H9 (cell line): ENCODE measurements at regions not wholly inside any gene's neighbourhood (a gene's known extent, or its start where the extent isn't known, plus 50 kb on each side); places are given as distances from the start of the nearest gene placed in this dataset.

Source experiments
- DNase-seq: peaks from one replicate; pipeline ENCODE4 v3.0.0-alpha.2; 2017
- H2AFZ ChIP-seq: one replicate; pipeline ENCODE4 v1.6.1; 2013; ENCODE audit warnings: mild to moderate bottlenecking, low read length, control low read depth, moderate library complexity
- H2AK5ac ChIP-seq: 2 replicates; pipeline ENCODE4 v1.6.1; 2013; ENCODE audit warnings: low read length, control low read depth, mixed read lengths; ENCODE audit not compliant: insufficient read length
- H2BK120ac ChIP-seq: one replicate; pipeline ENCODE4 v1.6.1; 2013; ENCODE audit warnings: low read depth, mild to moderate bottlenecking, low read length, control low read depth, inconsistent platforms; ENCODE audit not compliant: poor library complexity, severe bottlenecking
- H2BK12ac ChIP-seq: 2 replicates; pipeline ENCODE4 v1.6.1; 2013; ENCODE audit warnings: low read length, control low read depth, mixed read lengths, low read depth; ENCODE audit not compliant: insufficient read length
- H2BK15ac ChIP-seq: 2 replicates; pipeline ENCODE4 v1.6.1; 2013; ENCODE audit warnings: low read depth, low read length, control low read depth
- H2BK20ac ChIP-seq: one replicate; pipeline ENCODE4 v1.6.1; 2013; ENCODE audit warnings: low read depth, mild to moderate bottlenecking, low read length, control low read depth, inconsistent platforms; ENCODE audit not compliant: poor library complexity, severe bottlenecking
- H2BK5ac ChIP-seq: 2 replicates; pipeline ENCODE4 v1.6.1; 2013; ENCODE audit warnings: low read length, control low read depth, mixed read lengths; ENCODE audit not compliant: insufficient read length
- H3K14ac ChIP-seq: 2 replicates; pipeline ENCODE4 v1.6.1; 2013; ENCODE audit warnings: low read length, control low read depth; ENCODE audit not compliant: insufficient read depth
- H3K18ac ChIP-seq: 2 replicates; pipeline ENCODE4 v1.6.1; 2013; ENCODE audit warnings: low read depth, mild to moderate bottlenecking, mixed read lengths, low read length, control low read depth; ENCODE audit not compliant: insufficient read length
- H3K23ac ChIP-seq: 2 replicates; pipeline ENCODE4 v1.6.1; 2013; ENCODE audit warnings: low read length, control low read depth, mixed read lengths, low read depth; ENCODE audit not compliant: insufficient read length
- H3K23me2 ChIP-seq: 2 replicates; pipeline ENCODE4 v1.6.1; 2013; ENCODE audit warnings: low read depth, mild to moderate bottlenecking, mixed read lengths, low read length, control low read depth; ENCODE audit not compliant: insufficient read length, poor library complexity, severe bottlenecking
- H3K27ac ChIP-seq: 2 replicates; pipeline ENCODE4 v1.5.1; 2013; ENCODE audit warnings: low read length, control low read depth, mixed read lengths, low read depth; ENCODE audit not compliant: insufficient read length
- H3K27me3 ChIP-seq: 2 replicates; pipeline ENCODE4 v1.6.1; 2013; ENCODE audit warnings: low read length, control low read depth, inconsistent platforms; ENCODE audit not compliant: insufficient read depth
- H3K4ac ChIP-seq: 2 replicates; pipeline ENCODE4 v1.6.1; 2013; ENCODE audit warnings: low read depth, mild to moderate bottlenecking, control low read depth, inconsistent platforms, low read length, moderate library complexity
- H3K4me1 ChIP-seq: 2 replicates; pipeline ENCODE4 v1.6.1; 2013; ENCODE audit warnings: low read length, control low read depth, inconsistent platforms; ENCODE audit not compliant: insufficient read depth
- H3K4me2 ChIP-seq: 2 replicates; pipeline ENCODE4 v1.6.1; 2013; ENCODE audit warnings: low read length, control low read depth, mixed read lengths; ENCODE audit not compliant: insufficient read length, insufficient read depth
- H3K56ac ChIP-seq: 2 replicates; pipeline ENCODE4 v1.6.1; 2013; ENCODE audit warnings: low read depth, mild to moderate bottlenecking, mixed read lengths, low read length, control low read depth; ENCODE audit not compliant: insufficient read length
- H3K79me1 ChIP-seq: 2 replicates; pipeline ENCODE4 v1.6.1; 2013; ENCODE audit warnings: low read depth, mild to moderate bottlenecking, moderate library complexity, low read length, control low read depth, inconsistent platforms; ENCODE audit not compliant: insufficient read depth, poor library complexity, severe bottlenecking
- H3K79me2 ChIP-seq: 2 replicates; pipeline ENCODE4 v1.6.1; 2013; ENCODE audit warnings: low read length, control low read depth, inconsistent platforms; ENCODE audit not compliant: insufficient read depth
- H3K9ac ChIP-seq: 2 replicates; pipeline ENCODE4 v1.6.1; 2013; ENCODE audit warnings: low read length, control low read depth, mixed read lengths; ENCODE audit not compliant: insufficient read length; ENCODE audit errors: extremely low read depth
- H3K9me3 ChIP-seq: one replicate; pipeline ENCODE4 v1.6.1; 2013; ENCODE audit warnings: low read depth, low read length, inconsistent platforms; ENCODE audit not compliant: control insufficient read depth
- H3T11ph ChIP-seq: one replicate; pipeline ENCODE4 v1.6.1; 2013; ENCODE audit warnings: mild to moderate bottlenecking, low read length, control low read depth, inconsistent platforms
- H4K20me1 ChIP-seq: one replicate; pipeline ENCODE4 v1.6.1; 2013; ENCODE audit not compliant: control insufficient read depth, insufficient read length, insufficient read depth
- H4K5ac ChIP-seq: 2 replicates; pipeline ENCODE4 v1.6.1; 2013; ENCODE audit warnings: low read depth, mild to moderate bottlenecking, mixed read lengths, low read length, control low read depth; ENCODE audit not compliant: insufficient read length
- H4K8ac ChIP-seq: replicated peaks from 2 replicates; pipeline ENCODE4 v1.6.1; 2013; ENCODE audit warnings: low read length, control low read depth, mixed read lengths, low read depth; ENCODE audit not compliant: insufficient read length
- H4K91ac ChIP-seq: 2 replicates; pipeline ENCODE4 v1.6.1; 2013; ENCODE audit warnings: low read depth, mild to moderate bottlenecking, moderate library complexity, mixed read lengths, low read length, control low read depth; ENCODE audit not compliant: insufficient read length
- H3K27ac Mint-ChIP-seq, 3 experiments: 2 replicates in 2 of 3; 3 replicates in 1 of 3; pipeline ENCODE4 v1.8.0; 2020 to 2021; ENCODE audit warnings: mixed read lengths in 3 of 3, mild to moderate bottlenecking in 1 of 3, moderate library complexity in 1 of 3
- H3K27me3 Mint-ChIP-seq: 2 replicates; pipeline ENCODE4 v1.8.0; 2021; ENCODE audit warnings: low read depth, mild to moderate bottlenecking, moderate library complexity, mixed read lengths
- H3K36me3 Mint-ChIP-seq, 3 experiments: 2 replicates in 2 of 3; 3 replicates in 1 of 3; pipeline ENCODE4 v1.8.0; 2020 to 2021; ENCODE audit warnings: low read depth in 3 of 3, mixed read lengths in 3 of 3; ENCODE audit not compliant: insufficient read depth in 1 of 3
- H3K4me1 Mint-ChIP-seq, 2 experiments: 2 replicates each; pipeline ENCODE4 v1.8.0; 2020; ENCODE audit warnings: mixed read lengths in 2 of 2
- H3K4me3 Mint-ChIP-seq, 2 experiments: 2 replicates in 1 of 2; 3 replicates in 1 of 2; pipeline ENCODE4 v1.8.0; 2020 to 2021; ENCODE audit warnings: mild to moderate bottlenecking in 2 of 2, mixed read lengths in 2 of 2, moderate library complexity in 1 of 2
- H3K9me3 Mint-ChIP-seq, 2 experiments: 2 replicates in 1 of 2; 3 replicates in 1 of 2; pipeline ENCODE4 v1.8.0; 2020; ENCODE audit warnings: mild to moderate bottlenecking in 2 of 2, mixed read lengths in 2 of 2, moderate library complexity in 1 of 2
- WGBS: extraction: QIAGEN DNeasy Blood & Tissue Kit; methylation state at CpG from one replicate; pipeline ENCODE4 v1.1.7; 2013; ENCODE audit warnings: missing lambda C conversion rate, low lambda C conversion rate, mixed read lengths; ENCODE audit not compliant: insufficient read length; ENCODE audit errors: extremely low coverage; 5-methylcytosine and 5-hydroxymethylcytosine counted together
- TF ChIP-seq, protein P1 (sequence below): fragments of 200-600 bp; sonication (generic); conservative IDR thresholded peaks from 3 replicates; pipeline ENCODE4 v1.8.0; 2021; ENCODE audit warnings: antibody characterized with exemption, mild to moderate bottlenecking

DNA sequence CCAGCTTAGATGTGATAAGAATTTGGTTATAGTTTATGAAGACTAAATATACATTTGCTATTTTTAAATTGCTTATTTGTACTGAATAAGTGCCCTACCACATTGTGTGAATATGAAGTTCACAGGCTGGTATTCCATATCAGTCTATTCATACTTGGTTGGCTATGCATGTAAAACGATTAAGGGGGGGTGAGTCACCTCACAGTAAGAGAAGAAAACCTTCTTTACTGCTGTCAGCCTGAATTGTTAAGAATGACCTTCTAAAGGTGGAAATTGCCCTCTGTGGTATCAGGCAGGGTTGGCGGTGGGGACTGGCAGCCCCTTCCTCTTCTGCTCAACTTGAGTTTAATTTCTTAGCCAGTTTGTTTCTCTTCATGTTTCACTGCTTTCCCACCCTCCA, 127.0 kb upstream of the RPS23 start:
- H3K36me3 Mint-ChIP-seq: peaks cover 7 to 22% (median 8%) of the 10 kb centered on the region in 3 experiments; a peak in 6 of 7 replicates
- no CpG with 5 or more reads among the region's 2 CpGs for WGBS
- Histone ChIP-seq H4K20me1 (no peaks in the 10 kb centered on the region), H2BK120ac (no peak overlapping the region), H2AFZ (no peak overlapping the region), H3K4me2 (no peak overlapping the region), H2BK12ac (no peak overlapping the region), H3K79me1 (no peaks in the 10 kb centered on the region), H3K9ac (no peak overlapping the region), H2BK20ac (no peak overlapping the region), H2BK5ac (no peak overlapping the region), H3K23me2 (no peaks in the 10 kb centered on the region), H3T11ph (no peak overlapping the region), H3K14ac (no peak overlapping the region), H4K8ac (no peak overlapping the region), H3K79me2 (no peaks in the 10 kb centered on the region), H2AK5ac (no peak overlapping the region), H3K4ac (no peak overlapping the region), H3K18ac (no peak overlapping the region), H4K91ac (no peak overlapping the region), H4K5ac (no peak overlapping the region), H3K23ac (no peak overlapping the region), H3K27me3 (no peaks in the 10 kb centered on the region), H3K27ac (no peak overlapping the region), H2BK15ac (no peak overlapping the region), H3K56ac (no peak overlapping the region), H3K9me3 (no peaks in the 10 kb centered on the region), H3K4me1 (peaks cover 3% of the 10 kb centered on the region; the same call in 1 of the 2 replicates)
- no peak overlapping the region for H3K4me3 Mint-ChIP-seq
- TF ChIP-seq, protein P1, sequence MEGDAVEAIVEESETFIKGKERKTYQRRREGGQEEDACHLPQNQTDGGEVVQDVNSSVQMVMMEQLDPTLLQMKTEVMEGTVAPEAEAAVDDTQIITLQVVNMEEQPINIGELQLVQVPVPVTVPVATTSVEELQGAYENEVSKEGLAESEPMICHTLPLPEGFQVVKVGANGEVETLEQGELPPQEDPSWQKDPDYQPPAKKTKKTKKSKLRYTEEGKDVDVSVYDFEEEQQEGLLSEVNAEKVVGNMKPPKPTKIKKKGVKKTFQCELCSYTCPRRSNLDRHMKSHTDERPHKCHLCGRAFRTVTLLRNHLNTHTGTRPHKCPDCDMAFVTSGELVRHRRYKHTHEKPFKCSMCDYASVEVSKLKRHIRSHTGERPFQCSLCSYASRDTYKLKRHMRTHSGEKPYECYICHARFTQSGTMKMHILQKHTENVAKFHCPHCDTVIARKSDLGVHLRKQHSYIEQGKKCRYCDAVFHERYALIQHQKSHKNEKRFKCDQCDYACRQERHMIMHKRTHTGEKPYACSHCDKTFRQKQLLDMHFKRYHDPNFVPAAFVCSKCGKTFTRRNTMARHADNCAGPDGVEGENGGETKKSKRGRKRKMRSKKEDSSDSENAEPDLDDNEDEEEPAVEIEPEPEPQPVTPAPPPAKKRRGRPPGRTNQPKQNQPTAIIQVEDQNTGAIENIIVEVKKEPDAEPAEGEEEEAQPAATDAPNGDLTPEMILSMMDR: no peak
- peaks cover 21 to 23% of the 10 kb centered on the region in 2 experiments for H3K4me1 Mint-ChIP-seq
- no peak for DNase-seq
- H3K27me3 Mint-ChIP-seq: peaks cover 2% of the 10 kb centered on the region; the same call in 1 of the 2 replicates
- H3K27ac Mint-ChIP-seq: no peak overlapping the region
- peaks cover 19 to 20% of the 10 kb centered on the region in 2 experiments for H3K9me3 Mint-ChIP-seq
